DOHH2 (cell line): ENCODE measurements at regions not wholly inside any gene's neighbourhood (a gene's known extent, or its start where the extent isn't known, plus 50 kb on each side); places are given as distances from the start of the nearest gene placed in this dataset.

Experiments
- H3F3A ChIP-seq: fragments of 200-600 bp; sonication (generic), shearing (Covaris generic); 2 replicates; pipeline ENCODE4 v1.6.0; 2016; ENCODE audit warnings: antibody characterized with exemption, mild to moderate bottlenecking; ENCODE audit not compliant: control insufficient read depth, insufficient read depth
- H3K27ac ChIP-seq: fragments of 200-600 bp; sonication (generic); 2 replicates; pipeline ENCODE4 v1.5.1; 2014; ENCODE audit warnings: low read depth, mild to moderate bottlenecking, low read length, moderate library complexity
- H3K27me3 ChIP-seq: fragments of 200-600 bp; sonication (generic); 2 replicates; pipeline ENCODE4 v1.6.1; 2014; ENCODE audit warnings: mild to moderate bottlenecking, low read length, mixed read lengths; ENCODE audit not compliant: control insufficient read depth
- H3K36me3 ChIP-seq: fragments of 200-600 bp; sonication (generic); 2 replicates; pipeline ENCODE4 v1.6.1; 2014; ENCODE audit warnings: mild to moderate bottlenecking, low read length, moderate library complexity, mixed read lengths; ENCODE audit not compliant: control insufficient read depth
- H3K4me1 ChIP-seq: fragments of 200-600 bp; sonication (generic); 2 replicates; pipeline ENCODE4 v1.6.1; 2014; ENCODE audit warnings: mild to moderate bottlenecking, low read length, mixed read lengths; ENCODE audit not compliant: control insufficient read depth
- H3K4me2 ChIP-seq: fragments of 200-600 bp; sonication (generic); 2 replicates; pipeline ENCODE4 v1.6.0; 2014; ENCODE audit warnings: mild to moderate bottlenecking, low read length, moderate library complexity
- H3K4me3 ChIP-seq: fragments of 200-600 bp; sonication (generic); 2 replicates; pipeline ENCODE4 v1.5.1; 2014; ENCODE audit warnings: mild to moderate bottlenecking, low read length, mixed read lengths
- H3K79me2 ChIP-seq: fragments of 200-600 bp; sonication (generic); 2 replicates; pipeline ENCODE4 v1.6.1; 2014; ENCODE audit warnings: mild to moderate bottlenecking, low read length, mixed read lengths; ENCODE audit not compliant: control insufficient read depth
- H3K9me2 ChIP-seq: fragments of 200-600 bp; sonication (generic); replicated peaks from 2 replicates; pipeline ENCODE4 v1.6.1; 2014; ENCODE audit warnings: mild to moderate bottlenecking, low read length, mixed read lengths; ENCODE audit not compliant: control insufficient read depth
- H3K9me3 ChIP-seq: fragments of 200-600 bp; sonication (generic); 2 replicates; pipeline ENCODE4 v1.6.1; 2014; ENCODE audit warnings: antibody characterized with exemption, low read length, mixed read lengths; ENCODE audit not compliant: control insufficient read depth, insufficient read depth
- H4K20me1 ChIP-seq: fragments of 200-600 bp; sonication (generic); 2 replicates; pipeline ENCODE4 v1.6.0; 2014; ENCODE audit warnings: low read depth, mild to moderate bottlenecking, antibody characterized with exemption, low read length, moderate library complexity; ENCODE audit not compliant: control insufficient read depth, insufficient read depth
- CTCF ChIP-seq: fragments of 200-600 bp; sonication (generic); IDR thresholded peaks from one replicate; pipeline ENCODE4 v1.5.1; 2014; ENCODE audit warnings: antibody characterized with exemption, mild to moderate bottlenecking, low read depth, low read length; ENCODE audit not compliant: poor library complexity, severe bottlenecking
- EZH2phosphoT487 ChIP-seq: fragments of 200-600 bp; sonication (generic); IDR thresholded peaks from 2 replicates; pipeline ENCODE4 v1.6.1; 2017; ENCODE audit warnings: borderline replicate concordance, mild to moderate bottlenecking, antibody characterized with exemption, low read length, moderate library complexity, mixed read lengths

GRCh38 chr3:111324645-111325044 is 217.4 kb upstream of the CD96 start:
- Histone ChIP-seq H3K36me3 (no peaks in the 10 kb centered on the region), H3K9me2 (no peaks in the 10 kb centered on the region), H3K79me2 (no peaks in the 10 kb centered on the region), H3K4me1 (peaks cover 17% of the 10 kb centered on the region), H3K4me3 (no peak overlapping the region), H3K9me3 (no peaks in the 10 kb centered on the region), H3F3A (no peaks in the 10 kb centered on the region), H3K4me2 (no peak overlapping the region), H3K27ac (no peak overlapping the region), H3K27me3 (no peaks in the 10 kb centered on the region), H4K20me1 (no peaks in the 10 kb centered on the region)
- no peak for TF ChIP-seq CTCF
- TF ChIP-seq EZH2phosphoT487, result no peak

- Histone ChIP-seq H3K79me2 (no peaks in the 10 kb centered on the region), H3F3A (no peaks in the 10 kb centered on the region), H3K4me1 (peaks cover 17% of the 10 kb centered on the region), H3K36me3 (no peaks in the 10 kb centered on the region), H3K27me3 (no peaks in the 10 kb centered on the region), H3K9me3 (no peaks in the 10 kb centered on the region), H3K4me3 (no peak overlapping the region), H3K27ac (no peak overlapping the region), H3K4me2 (no peak overlapping the region), H4K20me1 (no peaks in the 10 kb centered on the region), H3K9me2 (no peaks in the 10 kb centered on the region)
- TF ChIP-seq EZH2phosphoT487, result no peak
- TF ChIP-seq CTCF, result no peak
These were observed 216.8 kb upstream of the CD96 start for GRCh38 chr3:111325160-111325718.

- H3K4me1 ChIP-seq, result peaks cover 17% of the 10 kb centered on the region
- H3K36me3 ChIP-seq, result no peaks in the 10 kb centered on the region
- H3K4me3 ChIP-seq, result no peak overlapping the region
- H3K79me2 ChIP-seq, result no peaks in the 10 kb centered on the region
- no peak overlapping the region for H3K4me2 ChIP-seq
- no peaks in the 10 kb centered on the region for H3K9me2 ChIP-seq
- no peak overlapping the region for H3K27ac ChIP-seq
- H4K20me1 ChIP-seq, result no peaks in the 10 kb centered on the region
- TF ChIP-seq CTCF, result no peak
- no peak for TF ChIP-seq EZH2phosphoT487
- H3K27me3 ChIP-seq, result no peaks in the 10 kb centered on the region
- no peaks in the 10 kb centered on the region for H3F3A ChIP-seq
- no peaks in the 10 kb centered on the region for H3K9me3 ChIP-seq
These were observed 215.6 kb upstream of the CD96 start for GRCh38 chr3:111326144-111326995.
